ENCODE measurements at regions not wholly inside any gene's neighbourhood (a gene's known extent, or its start where the extent isn't known, plus 50 kb on each side); places are given as distances from the start of the nearest gene placed in this dataset.

DNA sequence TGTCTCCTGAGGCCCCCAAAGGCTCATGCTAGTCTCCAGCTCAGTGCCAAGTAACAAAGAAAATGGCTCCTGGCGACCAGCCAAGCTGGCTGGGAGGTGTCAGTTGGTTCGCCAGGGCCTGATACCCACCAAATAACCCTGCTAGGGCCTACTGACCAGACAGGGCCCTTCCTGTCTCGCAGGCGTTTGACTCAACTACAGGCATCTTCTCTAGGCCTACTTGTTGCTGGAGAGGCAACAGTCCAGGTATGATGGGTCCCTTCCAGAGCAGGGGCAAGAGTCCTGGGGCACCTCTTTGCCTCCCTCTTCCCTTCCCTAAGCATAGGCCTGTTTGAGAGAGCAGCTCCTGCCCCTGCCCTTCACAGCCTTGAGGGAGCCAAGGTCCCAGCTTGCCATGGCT lies 147.9 kb upstream of the VANGL1 start:
- intact Hi-C loops (cut with micrococcal nuclease): no loop called here

DNA sequence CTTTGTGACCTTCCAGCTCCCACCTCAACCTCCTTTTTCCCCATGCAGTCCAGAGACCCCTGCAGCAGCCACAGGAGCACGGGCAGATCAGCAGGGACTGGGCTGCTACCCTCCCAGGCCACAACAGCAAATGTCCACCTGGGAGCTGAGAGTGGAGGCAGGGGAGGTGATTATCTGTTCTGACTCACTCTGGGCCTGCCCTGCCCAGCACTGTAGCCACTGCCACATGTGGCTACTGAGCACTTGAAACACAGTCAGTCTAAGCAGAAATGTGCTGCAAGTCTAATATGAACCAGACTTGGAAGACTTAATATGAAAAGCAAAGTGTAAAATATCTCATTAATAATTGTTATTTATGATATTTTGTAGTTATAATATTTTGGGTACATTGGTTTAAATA lies 148.9 kb upstream of the VANGL1 start:
- intact Hi-C loops (cut with micrococcal nuclease): no loop called here

- intact Hi-C loops (cut with micrococcal nuclease): no loop called here
Measured at GRCh38 chr1:115492019-115492595, 149.7 kb upstream of the VANGL1 start.

GRCh38 chr1:115491298-115492018 lies 150.3 kb upstream of the VANGL1 start:
- intact Hi-C loops (cut with micrococcal nuclease): no loop called here

DNA sequence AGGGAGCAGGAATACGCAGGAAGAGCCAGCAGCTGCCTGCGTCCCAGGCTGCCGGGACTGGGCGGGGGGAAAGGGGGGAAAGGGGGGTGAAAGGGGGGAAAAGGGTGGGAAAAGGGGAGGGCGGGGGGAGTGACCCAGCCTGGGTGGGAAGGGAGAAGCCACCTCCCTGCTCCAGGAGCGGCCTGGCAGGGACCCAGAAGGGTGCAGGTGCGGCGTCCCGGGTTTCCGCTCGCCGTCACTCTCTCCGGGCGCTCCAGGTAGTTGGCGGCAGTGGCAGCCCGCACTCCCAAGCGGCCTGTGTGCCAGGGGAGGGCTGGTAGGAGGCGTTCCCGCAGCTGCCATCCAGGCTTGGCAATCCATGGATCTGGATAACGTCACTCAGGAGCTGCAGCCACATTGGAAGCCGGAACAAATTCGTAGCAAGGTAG lies 141.0 kb upstream of the NGF start:
- intact Hi-C loops (cut with micrococcal nuclease): no loop called here

DNA sequence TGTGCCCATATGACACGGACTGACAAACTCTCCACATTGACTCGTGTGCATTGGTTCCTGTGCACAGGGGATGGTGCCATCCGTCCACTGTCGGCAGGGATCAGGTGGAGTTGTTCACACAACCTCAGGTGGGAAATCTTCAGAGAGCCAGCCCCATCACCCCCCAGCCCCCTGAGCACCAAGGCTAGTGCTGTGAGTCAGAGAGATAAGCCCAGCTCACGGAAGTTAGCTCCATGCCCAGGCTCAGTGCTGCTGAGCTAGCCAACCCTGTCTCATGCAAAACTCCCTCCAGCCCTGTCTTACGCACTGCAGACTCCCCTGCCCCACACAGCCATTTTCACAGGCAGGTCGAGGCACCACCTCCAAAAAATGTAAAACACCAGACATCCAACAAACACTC lies 139.0 kb upstream of the NGF start:
- intact Hi-C loops (cut with micrococcal nuclease): no loop called here

DNA sequence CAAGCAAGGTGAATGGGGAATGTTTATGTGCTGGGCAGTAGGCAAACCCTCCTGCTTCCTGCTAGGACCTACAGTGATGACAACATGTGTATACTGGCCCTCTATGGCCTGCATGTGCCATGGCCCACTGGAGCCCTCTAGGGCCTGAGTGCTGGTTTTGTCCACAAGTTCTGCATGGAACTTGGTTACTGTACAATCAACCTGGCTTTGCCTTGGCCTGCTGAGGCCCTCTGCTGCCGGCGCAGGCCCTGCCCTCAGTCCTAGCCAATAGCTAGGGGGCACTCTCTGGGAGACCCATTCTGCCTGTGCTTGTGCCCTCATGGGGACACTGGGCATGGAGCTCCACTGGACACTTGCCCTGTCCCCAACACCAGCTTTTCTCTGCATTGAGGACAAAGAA lies 138.6 kb upstream of the NGF start:
- intact Hi-C loops (cut with micrococcal nuclease): no loop called here

DNA sequence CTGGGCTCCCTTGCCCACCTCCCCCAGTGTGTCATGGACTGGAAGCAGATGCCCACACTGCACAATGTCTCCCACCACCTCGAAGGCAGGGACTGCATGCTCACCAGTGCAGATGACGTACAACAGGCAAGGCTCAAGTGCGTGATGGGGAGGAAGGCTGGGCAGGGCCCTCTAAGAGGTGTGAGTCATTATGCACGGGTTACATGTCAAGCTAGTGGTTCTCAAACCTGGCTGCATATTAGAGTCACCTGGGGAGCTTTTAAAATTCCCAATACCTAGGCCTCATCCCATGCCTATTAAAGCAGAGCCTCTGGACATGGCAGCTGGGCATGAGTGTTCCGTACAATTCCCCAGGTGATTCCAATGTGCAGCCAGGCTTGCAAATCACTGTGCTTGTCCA lies 137.9 kb upstream of the NGF start:
- intact Hi-C loops (cut with micrococcal nuclease): no loop called here

DNA sequence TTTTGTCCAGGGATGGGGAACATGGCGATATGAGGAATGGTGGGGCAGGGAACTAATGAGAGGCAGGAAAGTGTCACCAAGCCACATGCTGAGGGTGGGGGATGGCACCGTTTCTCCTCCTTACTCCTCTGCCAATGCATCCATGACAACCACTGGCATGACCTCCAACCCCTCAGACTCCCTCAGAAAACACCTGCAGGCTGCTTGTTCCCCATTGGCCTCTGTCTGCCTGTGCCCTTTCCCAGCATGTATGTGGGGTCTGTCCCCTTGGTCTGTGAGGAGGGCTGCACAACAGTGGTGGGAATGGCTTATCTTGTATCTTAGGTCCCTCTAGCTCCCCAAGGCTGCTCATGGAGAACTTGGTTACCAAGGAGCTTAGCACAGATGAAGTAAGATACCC lies 137.2 kb upstream of the NGF start:
- intact Hi-C loops (cut with micrococcal nuclease): no loop called here

DNA sequence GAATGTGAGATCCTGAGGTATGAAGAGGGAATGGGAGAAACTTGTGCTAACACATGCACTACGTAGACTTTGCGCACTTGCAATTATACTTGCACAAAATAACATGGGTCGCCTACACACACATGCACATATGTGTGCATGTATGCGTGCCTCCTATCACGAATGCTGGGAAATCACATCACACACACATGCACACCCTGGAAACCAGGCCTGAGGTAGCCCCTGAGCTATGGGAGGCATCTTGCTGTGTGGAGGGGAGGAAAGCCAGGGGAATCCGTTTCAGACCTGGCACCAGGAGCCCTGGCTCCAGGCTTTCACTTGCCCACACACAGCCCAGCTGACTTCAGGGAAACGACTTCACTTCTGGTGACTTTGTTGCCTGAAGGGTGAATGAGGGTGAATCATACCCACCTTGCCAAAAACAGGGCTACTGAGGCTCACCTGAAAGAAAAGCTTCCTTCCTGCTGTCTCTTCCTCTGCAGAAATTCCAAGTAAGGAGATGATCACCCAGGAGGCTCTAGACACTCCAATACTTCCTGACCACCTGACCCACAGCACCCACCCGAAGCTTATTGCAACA lies 136.0 kb upstream of the NGF start:
- intact Hi-C loops (cut with micrococcal nuclease): no loop called here

- intact Hi-C loops (cut with micrococcal nuclease): loop anchor here (1.0 kb wide), 1 partner anchor 331 kb away; no protein-coding TSS in a partner anchor
Measured at GRCh38 chr1:115469703-115470476, 131.8 kb upstream of the NGF start.

- intact Hi-C loops (cut with micrococcal nuclease): no loop called here
Measured at GRCh38 chr1:115467790-115468189, 129.7 kb upstream of the NGF start.

- intact Hi-C loops (cut with micrococcal nuclease): no loop called here
Measured at GRCh38 chr1:115467196-115467595, 129.1 kb upstream of the NGF start.

GRCh38 chr1:115466433-115466832 lies 128.4 kb upstream of the NGF start:
- intact Hi-C loops (cut with micrococcal nuclease): no loop called here

GRCh38 chr1:115465802-115466363 lies 127.8 kb upstream of the NGF start:
- intact Hi-C loops (cut with micrococcal nuclease): no loop called here

- intact Hi-C loops (cut with micrococcal nuclease): no loop called here
Measured at GRCh38 chr1:115463347-115463746, 125.3 kb upstream of the NGF start.

DNA sequence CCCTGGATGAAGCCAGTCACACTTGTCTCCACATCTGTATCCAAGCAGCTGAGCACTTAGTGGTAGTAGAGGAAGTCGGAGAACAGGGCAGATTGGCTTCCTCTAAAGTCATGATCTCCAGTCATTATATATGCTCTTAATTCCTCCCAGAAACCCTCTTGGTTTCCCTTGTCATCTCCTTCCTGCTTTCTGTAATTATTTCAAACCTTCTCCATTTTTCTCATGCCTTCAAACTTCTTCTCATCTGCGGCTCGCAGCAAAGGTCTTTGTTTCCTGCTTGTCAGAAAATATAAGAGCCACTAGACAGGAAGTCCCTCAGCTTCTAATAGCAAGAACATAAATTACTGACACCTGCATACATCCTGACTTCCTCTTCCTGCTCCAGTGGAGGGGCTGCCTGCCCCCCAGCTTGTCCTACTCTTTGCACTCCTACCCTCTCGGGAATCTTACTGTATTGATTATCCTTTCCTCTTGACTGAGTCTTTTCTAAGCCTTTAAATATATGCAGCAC lies 124.6 kb upstream of the NGF start:
- intact Hi-C loops (cut with micrococcal nuclease): no loop called here

- intact Hi-C loops (cut with micrococcal nuclease): no loop called here
Measured at GRCh38 chr1:115461526-115461925, 123.5 kb upstream of the NGF start.

DNA sequence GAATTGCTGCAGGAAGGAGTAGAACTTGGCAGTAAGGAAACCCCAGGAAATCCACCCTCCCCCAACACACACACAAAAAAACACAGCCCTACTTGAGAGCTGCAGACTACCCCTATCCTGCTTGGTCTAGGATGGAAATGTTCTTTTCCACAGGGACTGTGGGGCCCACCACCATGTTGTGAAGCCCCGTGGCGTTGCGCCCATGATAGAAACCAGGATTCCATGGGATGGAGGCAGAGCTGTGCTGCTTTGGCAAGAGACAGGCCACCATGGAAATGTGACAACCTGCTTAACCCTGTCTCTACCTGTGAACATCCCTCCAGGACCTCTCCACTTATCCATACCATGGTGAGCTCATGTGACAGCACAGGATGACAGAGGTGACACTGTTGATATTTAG lies 121.1 kb upstream of the NGF start:
- intact Hi-C loops (cut with micrococcal nuclease): no loop called here

- intact Hi-C loops (cut with micrococcal nuclease): no loop called here
Measured at GRCh38 chr1:115458426-115459114, 120.5 kb upstream of the NGF start.

GRCh38 chr1:115457289-115457688 lies 119.2 kb upstream of the NGF start:
- intact Hi-C loops (cut with micrococcal nuclease): no loop called here

Data from T-helper 2 cell treated with Interferon-gamma antibody and Interleukin-4, amounts not matched to agents 100 ng/mL and 5 ng/mL, for 36 hours (primary cell).